GM12865 (cell line): ENCODE measurements at regions not wholly inside any gene's neighbourhood (a gene's known extent, or its start where the extent isn't known, plus 50 kb on each side); places are given as distances from the start of the nearest gene placed in this dataset.

ENCODE experiments used
- DNase-seq: peaks from one replicate; pipeline ENCODE4 v3.0.0; 2010; ENCODE audit warnings: low read depth
- H3K4me3 ChIP-seq: 2 replicates; pipeline ENCODE4 v1.5.1; 2011; ENCODE audit warnings: mild to moderate bottlenecking, low read depth, low read length, control low read depth
- CTCF ChIP-seq: IDR thresholded peaks from 2 replicates; pipeline ENCODE4 v1.5.1; 2011; ENCODE audit warnings: low read length, control low read depth, low read depth, inconsistent platforms; ENCODE audit not compliant: insufficient read depth; ENCODE audit errors: missing control alignments

GRCh38 chr15:87365186-87365585 lies 891.4 kb downstream of the NTRK3 start:
- TF ChIP-seq CTCF = no peak
- no peak overlapping the region for H3K4me3 ChIP-seq
- no peak for DNase-seq

GRCh38 chr15:87362531-87362930 lies 894.0 kb downstream of the NTRK3 start:
- TF ChIP-seq CTCF = no peak
- no peak for DNase-seq
- no peak overlapping the region for H3K4me3 ChIP-seq

GRCh38 chr15:87357637-87358313 lies 898.8 kb downstream of the NTRK3 start:
- no peak for DNase-seq
- TF ChIP-seq CTCF = no peak
- no peak overlapping the region for H3K4me3 ChIP-seq

- H3K4me3 ChIP-seq = no peak overlapping the region
- no peak for DNase-seq
- no peak for TF ChIP-seq CTCF
These were observed 900.6 kb downstream of the NTRK3 start for GRCh38 chr15:87355946-87356345.

GRCh38 chr15:87354661-87355410 lies 901.7 kb downstream of the NTRK3 start:
- TF ChIP-seq CTCF = no peak
- no peak for DNase-seq
- H3K4me3 ChIP-seq = no peak overlapping the region

GRCh38 chr15:87349181-87349580 lies 907.4 kb downstream of the NTRK3 start:
- H3K4me3 ChIP-seq = no peak overlapping the region
- TF ChIP-seq CTCF = no peak
- DNase-seq = no peak

- TF ChIP-seq CTCF = no peak
- H3K4me3 ChIP-seq = no peak overlapping the region
- DNase-seq = no peak
These were observed 907.8 kb downstream of the NTRK3 start for GRCh38 chr15:87348746-87349145.
